ENCODE measurements at regions not wholly inside any gene's neighbourhood (a gene's known extent, or its start where the extent isn't known, plus 50 kb on each side); places are given as distances from the start of the nearest gene placed in this dataset.

DNA sequence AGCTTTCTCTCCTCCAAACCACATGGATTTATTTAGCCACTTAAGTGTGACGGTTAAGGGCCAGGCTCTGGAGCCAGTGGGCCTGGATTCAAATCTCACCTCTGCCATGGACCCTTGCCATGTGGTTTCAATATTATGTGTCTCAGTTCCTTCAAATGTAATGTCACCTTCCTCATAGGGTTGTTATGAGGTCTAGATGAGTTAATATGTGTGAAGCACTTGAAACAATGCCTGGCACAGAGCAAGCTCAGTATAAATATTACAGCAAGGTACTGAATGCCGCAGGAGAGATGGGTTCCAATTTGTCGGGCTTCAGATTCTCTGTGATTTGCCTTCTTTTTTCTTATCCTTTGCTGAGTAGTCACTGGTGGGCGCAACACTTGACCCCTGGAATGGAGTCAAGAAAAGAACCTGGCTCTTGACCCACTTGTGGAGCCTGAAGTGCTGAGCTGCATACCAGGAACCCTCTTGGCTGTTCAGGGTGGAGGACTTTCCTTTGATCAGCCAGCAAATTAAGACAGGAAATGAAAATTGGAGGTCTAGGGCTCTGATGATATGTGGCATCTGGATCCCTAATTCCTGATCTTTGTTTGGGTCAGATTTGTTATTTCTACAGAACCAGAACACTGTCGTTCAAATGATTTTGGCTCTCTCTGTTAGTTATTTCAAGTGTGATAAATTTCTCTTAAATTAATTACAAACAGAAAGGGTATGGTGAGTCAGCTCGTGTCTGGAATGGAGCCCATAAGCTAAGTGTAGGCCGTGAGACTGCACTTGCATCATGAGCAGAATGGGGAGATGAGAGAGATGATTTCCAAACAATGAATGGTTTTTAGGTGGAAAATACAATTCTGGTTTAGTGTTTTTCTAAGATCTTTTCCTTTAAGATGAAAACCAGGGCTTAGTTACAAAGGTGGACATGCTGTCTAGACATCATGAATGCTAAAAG is 293.0 kb downstream of the KCNS3 start:
- H3K4me3 ChIP-seq (ENCODE audit: low read depth in 1 of 3, low read length in 3 of 3): no peak overlapping the region
- WGBS: 79% methylated on average over 7 of the region's 7 CpGs
- no peaks in the 10 kb centered on the region for H3K9me3 ChIP-seq (ENCODE audit: control insufficient read depth in 4 of 4, low read length in 3 of 4)
- peaks cover 0 to 2% (median 0%) of the 10 kb centered on the region in 4 donors for H3K27me3 ChIP-seq (ENCODE audit: control insufficient read depth in 4 of 4, insufficient read depth in 4 of 4, low read length in 3 of 4)
- no peaks in the 10 kb centered on the region for H3K4me1 ChIP-seq (ENCODE audit: control insufficient read depth in 4 of 4, insufficient read depth in 4 of 4, low read length in 3 of 4)
- TF ChIP-seq, protein P1, sequence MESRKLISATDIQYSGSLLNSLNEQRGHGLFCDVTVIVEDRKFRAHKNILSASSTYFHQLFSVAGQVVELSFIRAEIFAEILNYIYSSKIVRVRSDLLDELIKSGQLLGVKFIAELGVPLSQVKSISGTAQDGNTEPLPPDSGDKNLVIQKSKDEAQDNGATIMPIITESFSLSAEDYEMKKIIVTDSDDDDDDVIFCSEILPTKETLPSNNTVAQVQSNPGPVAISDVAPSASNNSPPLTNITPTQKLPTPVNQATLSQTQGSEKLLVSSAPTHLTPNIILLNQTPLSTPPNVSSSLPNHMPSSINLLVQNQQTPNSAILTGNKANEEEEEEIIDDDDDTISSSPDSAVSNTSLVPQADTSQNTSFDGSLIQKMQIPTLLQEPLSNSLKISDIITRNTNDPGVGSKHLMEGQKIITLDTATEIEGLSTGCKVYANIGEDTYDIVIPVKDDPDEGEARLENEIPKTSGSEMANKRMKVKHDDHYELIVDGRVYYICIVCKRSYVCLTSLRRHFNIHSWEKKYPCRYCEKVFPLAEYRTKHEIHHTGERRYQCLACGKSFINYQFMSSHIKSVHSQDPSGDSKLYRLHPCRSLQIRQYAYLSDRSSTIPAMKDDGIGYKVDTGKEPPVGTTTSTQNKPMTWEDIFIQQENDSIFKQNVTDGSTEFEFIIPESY (IDR thresholded peaks at IDR 0.05): no peak
- no peak for DNase-seq (ENCODE audit: low spot score)
- H3K36me3 ChIP-seq (ENCODE audit: control insufficient read depth in 4 of 4, insufficient read depth in 3 of 4, low read depth in 1 of 4, low read length in 3 of 4): no peaks in the 10 kb centered on the region
- H3K9ac ChIP-seq (ENCODE audit: low read depth in 1 of 2, low read length in 2 of 2): no peak overlapping the region
- H3K27ac ChIP-seq (ENCODE audit: low read depth in 1 of 2, low read length in 2 of 2): no peak overlapping the region

DNA sequence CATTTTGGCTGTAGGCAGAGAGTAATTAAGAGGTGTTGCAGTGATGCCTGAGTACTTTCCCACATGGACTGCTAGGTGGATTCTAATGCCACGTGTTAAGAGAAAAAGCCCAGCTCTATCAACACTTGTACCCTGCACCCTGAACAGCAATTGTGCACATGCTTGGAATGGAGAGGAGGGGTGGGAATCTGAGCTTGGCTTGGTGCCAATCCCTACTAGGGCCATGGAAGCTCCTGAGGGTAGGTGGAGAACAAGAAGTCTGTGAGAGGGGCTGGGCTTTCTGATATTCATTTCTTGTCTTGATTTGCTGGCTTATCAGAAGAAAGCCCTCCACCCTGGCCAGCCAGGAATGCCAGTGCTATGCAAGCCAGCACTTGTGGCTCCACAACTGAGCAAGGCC is 292.2 kb downstream of the KCNS3 start:
- Histone ChIP-seq H3K27me3 (ENCODE audit: control insufficient read depth in 4 of 4, insufficient read depth in 4 of 4, low read length in 3 of 4) (peaks cover 0 to 2% (median 0%) of the 10 kb centered on the region in 4 donors), H3K4me1 (ENCODE audit: control insufficient read depth in 4 of 4, insufficient read depth in 4 of 4, low read length in 3 of 4) (no peaks in the 10 kb centered on the region), H3K9me3 (ENCODE audit: control insufficient read depth in 4 of 4, low read length in 3 of 4) (no peaks in the 10 kb centered on the region), H3K9ac (ENCODE audit: low read depth in 1 of 2, low read length in 2 of 2) (no peak overlapping the region), H3K36me3 (ENCODE audit: control insufficient read depth in 4 of 4, insufficient read depth in 3 of 4, low read depth in 1 of 4, low read length in 3 of 4) (no peaks in the 10 kb centered on the region), H3K4me3 (ENCODE audit: low read depth in 1 of 3, low read length in 3 of 3) (no peak overlapping the region), H3K27ac (ENCODE audit: low read depth in 1 of 2, low read length in 2 of 2) (no peak overlapping the region)
- TF ChIP-seq, protein P2, sequence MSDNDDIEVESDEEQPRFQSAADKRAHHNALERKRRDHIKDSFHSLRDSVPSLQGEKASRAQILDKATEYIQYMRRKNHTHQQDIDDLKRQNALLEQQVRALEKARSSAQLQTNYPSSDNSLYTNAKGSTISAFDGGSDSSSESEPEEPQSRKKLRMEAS (IDR thresholded peaks at IDR 0.05): no peak
- TF ChIP-seq NR2F2 (IDR thresholded peaks at IDR 0.05) (no peak), EGR1 (IDR thresholded peaks at IDR 0.05; ENCODE audit: low read depth in 2 of 2) (no peak), SP1 (IDR thresholded peaks at IDR 0.05) (no peak), RXRA (IDR thresholded peaks at IDR 0.05) (no peak), RAD21 (IDR thresholded peaks at IDR 0.05) (no peak)
- TF ChIP-seq, protein P3, sequence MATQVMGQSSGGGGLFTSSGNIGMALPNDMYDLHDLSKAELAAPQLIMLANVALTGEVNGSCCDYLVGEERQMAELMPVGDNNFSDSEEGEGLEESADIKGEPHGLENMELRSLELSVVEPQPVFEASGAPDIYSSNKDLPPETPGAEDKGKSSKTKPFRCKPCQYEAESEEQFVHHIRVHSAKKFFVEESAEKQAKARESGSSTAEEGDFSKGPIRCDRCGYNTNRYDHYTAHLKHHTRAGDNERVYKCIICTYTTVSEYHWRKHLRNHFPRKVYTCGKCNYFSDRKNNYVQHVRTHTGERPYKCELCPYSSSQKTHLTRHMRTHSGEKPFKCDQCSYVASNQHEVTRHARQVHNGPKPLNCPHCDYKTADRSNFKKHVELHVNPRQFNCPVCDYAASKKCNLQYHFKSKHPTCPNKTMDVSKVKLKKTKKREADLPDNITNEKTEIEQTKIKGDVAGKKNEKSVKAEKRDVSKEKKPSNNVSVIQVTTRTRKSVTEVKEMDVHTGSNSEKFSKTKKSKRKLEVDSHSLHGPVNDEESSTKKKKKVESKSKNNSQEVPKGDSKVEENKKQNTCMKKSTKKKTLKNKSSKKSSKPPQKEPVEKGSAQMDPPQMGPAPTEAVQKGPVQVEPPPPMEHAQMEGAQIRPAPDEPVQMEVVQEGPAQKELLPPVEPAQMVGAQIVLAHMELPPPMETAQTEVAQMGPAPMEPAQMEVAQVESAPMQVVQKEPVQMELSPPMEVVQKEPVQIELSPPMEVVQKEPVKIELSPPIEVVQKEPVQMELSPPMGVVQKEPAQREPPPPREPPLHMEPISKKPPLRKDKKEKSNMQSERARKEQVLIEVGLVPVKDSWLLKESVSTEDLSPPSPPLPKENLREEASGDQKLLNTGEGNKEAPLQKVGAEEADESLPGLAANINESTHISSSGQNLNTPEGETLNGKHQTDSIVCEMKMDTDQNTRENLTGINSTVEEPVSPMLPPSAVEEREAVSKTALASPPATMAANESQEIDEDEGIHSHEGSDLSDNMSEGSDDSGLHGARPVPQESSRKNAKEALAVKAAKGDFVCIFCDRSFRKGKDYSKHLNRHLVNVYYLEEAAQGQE (IDR thresholded peaks at IDR 0.05): no peak
- TF ChIP-seq, protein P1 (IDR thresholded peaks at IDR 0.05): no peak
- DNase-seq (ENCODE audit: low spot score): no peak
- 76% methylated on average over 1 of the region's 1 CpG for WGBS

Data from liver (tissue), 7 donors.